Cardiac fibroblast (primary cell): ENCODE measurements at regions not wholly inside any gene's neighbourhood (a gene's known extent, or its start where the extent isn't known, plus 50 kb on each side); places are given as distances from the start of the nearest gene placed in this dataset.
"Not testable (repeated sequence)": the region's sequence is repeated elsewhere in the genome, so short reads cannot be mapped to it uniquely, and the experiment has no call there.

Experiments
- DNase-seq, 2 donors: peaks; one replicate each; pipeline versions ENCODE4 v3.0.0 to v3.0.0-alpha.2; 2010; ENCODE audit warnings: low read depth in 2 of 2
- H3K4me3 ChIP-seq, 2 donors: replicated peaks in 1 of 2; 1 replicate in 1 of 2; 2 replicates in 1 of 2; pipeline ENCODE4 v1.5.1; 2011; ENCODE audit warnings: low read depth in 2 of 2, low read length in 2 of 2, mild to moderate bottlenecking in 2 of 2, moderate library complexity in 1 of 2
- TF ChIP-seq, protein P1 (sequence below): IDR thresholded peaks from one replicate; pipeline ENCODE4 v1.5.1; 2011; ENCODE audit warnings: low read depth, mild to moderate bottlenecking, low read length, inconsistent platforms

DNA sequence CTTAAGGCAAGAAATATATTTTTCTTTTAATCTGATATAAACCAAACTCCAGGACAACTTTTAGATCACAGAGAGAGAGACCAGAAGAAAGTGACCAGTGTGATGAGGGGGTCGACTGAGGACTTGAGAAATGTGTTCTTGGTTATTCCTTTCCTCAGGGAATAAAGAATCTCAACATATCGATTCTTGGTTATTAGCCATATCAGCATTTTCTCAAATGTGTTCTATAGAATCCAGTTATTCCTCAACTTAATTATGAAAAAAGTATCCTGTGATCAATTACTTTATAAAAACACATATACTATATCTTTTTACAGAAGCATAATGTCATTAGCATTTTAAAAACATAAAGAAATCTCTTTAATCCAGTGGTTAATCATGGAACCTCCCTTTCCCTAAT is 222.1 kb upstream of the FAM3C start:
- TF ChIP-seq, protein P1, sequence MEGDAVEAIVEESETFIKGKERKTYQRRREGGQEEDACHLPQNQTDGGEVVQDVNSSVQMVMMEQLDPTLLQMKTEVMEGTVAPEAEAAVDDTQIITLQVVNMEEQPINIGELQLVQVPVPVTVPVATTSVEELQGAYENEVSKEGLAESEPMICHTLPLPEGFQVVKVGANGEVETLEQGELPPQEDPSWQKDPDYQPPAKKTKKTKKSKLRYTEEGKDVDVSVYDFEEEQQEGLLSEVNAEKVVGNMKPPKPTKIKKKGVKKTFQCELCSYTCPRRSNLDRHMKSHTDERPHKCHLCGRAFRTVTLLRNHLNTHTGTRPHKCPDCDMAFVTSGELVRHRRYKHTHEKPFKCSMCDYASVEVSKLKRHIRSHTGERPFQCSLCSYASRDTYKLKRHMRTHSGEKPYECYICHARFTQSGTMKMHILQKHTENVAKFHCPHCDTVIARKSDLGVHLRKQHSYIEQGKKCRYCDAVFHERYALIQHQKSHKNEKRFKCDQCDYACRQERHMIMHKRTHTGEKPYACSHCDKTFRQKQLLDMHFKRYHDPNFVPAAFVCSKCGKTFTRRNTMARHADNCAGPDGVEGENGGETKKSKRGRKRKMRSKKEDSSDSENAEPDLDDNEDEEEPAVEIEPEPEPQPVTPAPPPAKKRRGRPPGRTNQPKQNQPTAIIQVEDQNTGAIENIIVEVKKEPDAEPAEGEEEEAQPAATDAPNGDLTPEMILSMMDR: no peak
- H3K4me3 ChIP-seq: no peak overlapping the region
- DNase-seq: no peak

DNA sequence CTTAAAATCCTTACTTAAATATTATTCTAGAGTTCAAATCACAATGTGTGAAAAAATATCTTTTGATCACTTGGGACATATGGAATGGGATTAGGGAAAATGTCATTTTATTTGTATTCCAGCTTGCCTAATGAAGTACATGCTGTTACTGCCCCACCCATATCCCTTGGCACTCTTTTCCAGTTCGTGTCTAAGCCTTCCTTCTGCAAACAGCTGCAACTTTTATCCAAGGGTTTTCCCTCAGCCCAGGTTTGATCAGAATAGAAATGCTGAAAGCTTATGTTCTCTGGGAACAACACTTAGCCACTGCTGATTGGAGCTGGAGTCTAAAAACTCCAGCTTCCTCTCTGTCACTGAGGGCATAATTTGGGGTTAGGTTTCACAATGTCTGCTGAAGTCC is 214.1 kb upstream of the FAM3C start:
- H3K4me3 ChIP-seq: no peak overlapping the region
- TF ChIP-seq, protein P1: no peak
- peak in 1 of 2 donors; percentile 45 for DNase-seq

- DNase-seq: no peak
- TF ChIP-seq, protein P1: no peak
- no peak overlapping the region for H3K4me3 ChIP-seq
These were observed 213.1 kb upstream of the FAM3C start for GRCh38 chr7:121609208-121609607.

DNA sequence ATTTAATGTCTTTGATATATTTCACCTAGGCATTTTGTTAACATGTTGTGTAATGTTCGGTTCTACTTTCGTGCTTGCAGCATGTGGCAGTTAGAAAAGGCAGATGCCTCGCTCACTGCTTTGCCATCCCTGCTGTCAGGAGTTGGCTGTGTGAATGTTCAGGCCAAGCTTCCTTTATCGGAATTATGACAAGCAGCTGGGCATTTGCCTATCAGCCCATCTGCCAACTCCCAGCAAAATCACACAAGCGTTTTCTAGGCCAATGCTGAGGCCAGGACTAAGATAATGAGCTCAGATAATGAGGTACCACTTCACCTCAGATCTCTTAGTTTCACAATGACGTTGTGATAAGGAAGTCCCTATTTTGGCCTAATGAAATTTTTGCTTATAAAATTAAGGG is 212.7 kb upstream of the FAM3C start:
- TF ChIP-seq, protein P1: no peak
- no peak overlapping the region for H3K4me3 ChIP-seq
- peak in 1 of 2 donors; percentile 11 for DNase-seq

DNA sequence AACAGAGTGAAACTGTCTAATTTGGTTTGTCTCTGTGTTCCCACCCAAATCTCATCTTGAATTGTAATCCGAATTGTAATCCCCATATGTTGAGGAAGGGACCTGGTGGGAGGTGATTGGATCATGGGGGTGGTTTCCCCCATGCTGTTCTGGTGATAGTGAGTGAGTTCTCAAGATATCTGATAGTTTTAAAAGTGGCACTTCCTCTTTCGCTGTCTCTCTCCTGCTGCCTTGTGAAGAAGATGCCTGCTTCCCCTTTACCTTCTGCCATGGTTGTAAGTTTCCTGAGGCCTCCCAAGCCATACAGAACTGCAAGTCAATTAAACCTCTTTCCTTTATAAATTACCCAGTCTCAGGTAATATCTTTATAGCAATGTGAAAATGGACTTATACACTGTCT is 212.1 kb upstream of the FAM3C start:
- not testable (repeated sequence) for DNase-seq, H3K4me3 ChIP-seq

GRCh38 chr7:121605317-121605680 is 209.2 kb upstream of the FAM3C start:
- TF ChIP-seq, protein P1: peak; percentile 9
- DNase-seq: peak; percentile 24 to 48
- no peak overlapping the region for H3K4me3 ChIP-seq

GRCh38 chr7:121604627-121605316 is 208.7 kb upstream of the FAM3C start:
- H3K4me3 ChIP-seq: no peak overlapping the region
- peak; percentile 73 to 77 for DNase-seq
- TF ChIP-seq, protein P1: no peak
